ENCODE measurements at regions not wholly inside any gene's neighbourhood (a gene's known extent, or its start where the extent isn't known, plus 50 kb on each side); places are given as distances from the start of the nearest gene placed in this dataset.
"Not testable (repeated sequence)": the region's sequence is repeated elsewhere in the genome, so short reads cannot be mapped to it uniquely, and the experiment has no call there.

DNA sequence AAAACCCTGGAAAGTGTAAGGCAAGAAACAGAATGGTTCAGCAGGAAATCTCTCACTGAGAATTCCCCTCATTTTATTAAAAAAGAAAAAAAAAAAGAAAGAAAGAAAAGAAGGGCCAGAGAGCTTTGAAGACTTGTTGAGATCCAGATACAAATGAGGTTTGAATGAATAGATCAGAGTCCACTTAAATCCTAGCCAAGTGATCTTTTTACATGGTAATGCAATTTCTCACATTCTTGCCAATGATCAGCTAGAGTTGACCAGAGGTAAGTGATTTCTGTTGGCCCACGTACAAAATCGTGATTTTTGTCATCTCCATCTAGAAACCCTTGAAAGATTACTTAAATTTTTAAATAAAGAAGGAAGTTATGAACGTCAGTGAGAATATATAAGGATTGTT lies 261.5 kb upstream of the PCSK5 start:
- no peak for DNase-seq

DNA sequence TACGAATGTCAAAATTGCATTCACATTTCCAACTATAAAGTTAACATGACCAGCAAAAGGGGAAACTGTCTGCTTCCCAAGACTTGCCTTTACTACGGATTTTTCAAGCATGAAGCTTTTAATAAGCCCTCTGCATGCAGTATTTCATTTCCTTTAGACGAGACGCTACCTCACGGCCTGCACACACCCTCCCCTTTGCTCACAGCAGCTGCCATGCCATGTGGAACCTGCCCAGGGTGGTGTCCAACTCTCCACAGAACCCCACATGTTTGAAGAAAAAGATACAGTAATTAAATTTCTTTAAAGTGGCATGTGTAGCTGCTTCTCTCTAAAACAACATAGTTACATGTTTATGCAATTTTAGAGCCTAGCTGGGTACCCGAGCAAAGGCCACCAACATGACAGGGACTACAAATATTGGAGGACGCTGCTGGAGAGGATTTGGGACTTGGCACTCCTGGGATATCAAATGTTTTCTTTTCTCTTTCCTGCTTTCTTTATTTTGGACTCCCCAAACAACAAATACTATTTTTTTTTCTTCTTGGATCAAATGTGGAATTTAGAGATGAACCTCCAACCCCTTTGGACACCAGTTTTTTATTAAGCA lies 256.9 kb upstream of the PCSK5 start:
- no peak for DNase-seq

DNA sequence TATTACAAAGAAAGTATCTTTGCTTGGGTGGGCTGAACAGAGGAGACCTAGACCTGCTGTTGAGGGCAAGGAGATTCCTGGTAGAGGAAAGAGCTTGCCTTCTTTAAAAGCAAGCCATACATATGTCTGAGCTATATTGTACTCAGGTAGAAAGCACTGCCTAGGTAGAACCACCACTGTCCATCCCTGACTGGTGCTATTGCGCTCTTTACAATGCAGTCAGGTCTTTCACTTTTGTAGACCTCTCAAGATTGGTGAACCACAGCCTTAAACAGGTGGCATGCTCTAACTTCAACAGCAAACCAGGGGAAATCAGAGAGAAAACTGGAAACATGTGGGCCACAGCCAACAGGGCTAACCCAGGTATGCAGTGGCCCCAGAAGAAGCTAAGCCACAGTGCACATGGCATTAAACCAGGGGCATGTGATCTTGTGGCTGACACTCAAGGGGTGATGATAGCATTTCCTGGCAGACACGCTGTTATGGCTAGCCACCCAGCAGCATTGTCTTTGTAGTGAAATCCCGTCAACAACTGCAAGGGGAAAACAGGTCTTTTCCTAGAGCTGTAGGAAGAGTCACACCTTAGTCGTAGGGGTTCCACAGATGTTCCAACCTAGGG lies 253.9 kb upstream of the PCSK5 start:
- DNase-seq: no peak

DNA sequence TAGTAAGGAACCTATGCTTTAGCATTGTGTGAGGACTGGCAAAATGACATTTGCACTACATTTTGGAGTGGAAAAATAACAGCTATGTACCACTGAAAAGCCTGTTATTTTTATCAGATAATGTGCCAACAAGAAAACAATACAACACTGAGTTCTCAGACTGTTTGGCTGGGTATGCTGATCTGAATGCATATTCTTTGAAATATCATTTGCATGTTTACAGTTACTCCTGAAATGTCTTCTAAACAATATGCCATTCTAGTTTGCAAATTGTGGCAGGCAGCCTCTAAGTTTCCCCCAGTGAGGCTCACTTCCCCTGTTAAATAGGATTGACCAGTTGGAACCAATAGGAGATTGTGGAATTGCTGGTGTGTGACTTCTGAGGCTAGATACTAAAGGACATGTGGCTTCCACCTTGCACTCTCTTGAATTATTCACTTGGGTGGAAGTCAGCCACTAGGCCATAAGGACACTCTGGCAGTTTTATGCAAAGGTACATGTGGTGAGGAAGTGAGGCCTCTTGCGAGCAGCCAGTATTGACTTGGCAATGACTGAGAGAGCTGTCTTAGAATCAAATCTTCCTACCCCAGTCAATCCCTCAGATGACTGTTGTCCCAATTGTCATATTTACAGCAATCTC lies 250.4 kb upstream of the PCSK5 start:
- no peak for DNase-seq

DNA sequence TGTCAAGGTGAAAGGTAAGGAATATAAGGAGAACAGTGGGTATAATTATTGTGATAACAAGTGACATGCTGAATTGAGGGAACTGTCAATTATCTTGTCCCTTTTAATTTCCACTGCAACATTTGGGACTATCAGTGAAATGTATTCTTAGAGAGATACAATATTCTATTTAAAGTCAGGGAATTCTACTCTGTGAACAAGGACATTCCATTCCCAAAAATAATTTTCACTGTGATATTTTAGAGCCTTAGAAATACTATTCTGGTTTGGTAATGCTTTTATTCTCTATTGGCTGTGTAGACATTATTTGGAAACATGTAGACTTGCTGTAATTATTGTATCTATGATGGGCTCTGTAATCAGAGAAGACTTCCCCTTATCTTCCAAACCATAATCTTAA lies 248.0 kb upstream of the PCSK5 start:
- no peak for DNase-seq

DNA sequence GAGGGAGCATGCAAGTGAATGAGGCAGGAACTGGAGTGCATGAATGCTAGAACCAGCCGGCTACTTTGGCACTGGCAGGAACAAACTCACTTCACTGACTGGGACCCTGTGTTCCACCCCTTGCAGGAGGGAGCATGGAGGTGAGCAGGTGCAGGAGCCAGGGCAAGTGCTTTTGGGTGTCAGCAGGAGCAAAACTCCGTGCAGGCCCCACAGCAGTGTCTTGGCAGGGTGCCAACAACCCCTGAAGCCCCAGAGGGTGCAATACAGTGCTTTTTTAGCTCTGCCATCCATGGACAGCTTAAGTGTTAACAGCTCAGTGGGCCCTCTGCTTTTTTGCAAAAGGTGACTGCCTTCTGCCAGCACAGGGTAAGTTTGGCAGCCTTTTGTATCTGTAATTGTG lies 245.8 kb upstream of the PCSK5 start:
- no peak for DNase-seq

DNA sequence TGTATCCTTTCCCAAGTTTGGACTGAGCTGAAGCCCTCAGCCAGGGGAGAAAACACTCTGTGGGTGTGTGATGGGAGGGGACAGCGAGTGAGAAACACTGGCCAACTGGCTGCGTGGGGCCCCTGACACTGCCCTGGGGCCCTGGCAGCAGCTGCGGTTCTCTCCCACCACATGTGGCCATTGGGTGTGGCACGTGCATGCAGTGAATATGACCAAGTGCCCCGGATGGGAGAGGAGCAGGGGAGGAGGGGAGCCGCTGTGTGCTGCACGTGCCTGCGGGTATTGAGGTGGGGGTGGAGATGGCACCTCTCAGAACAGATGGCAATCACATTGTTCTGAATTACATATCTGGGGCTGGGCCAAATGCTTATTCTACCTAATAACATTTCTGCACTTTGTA lies 242.4 kb upstream of the PCSK5 start:
- DNase-seq: no peak

DNA sequence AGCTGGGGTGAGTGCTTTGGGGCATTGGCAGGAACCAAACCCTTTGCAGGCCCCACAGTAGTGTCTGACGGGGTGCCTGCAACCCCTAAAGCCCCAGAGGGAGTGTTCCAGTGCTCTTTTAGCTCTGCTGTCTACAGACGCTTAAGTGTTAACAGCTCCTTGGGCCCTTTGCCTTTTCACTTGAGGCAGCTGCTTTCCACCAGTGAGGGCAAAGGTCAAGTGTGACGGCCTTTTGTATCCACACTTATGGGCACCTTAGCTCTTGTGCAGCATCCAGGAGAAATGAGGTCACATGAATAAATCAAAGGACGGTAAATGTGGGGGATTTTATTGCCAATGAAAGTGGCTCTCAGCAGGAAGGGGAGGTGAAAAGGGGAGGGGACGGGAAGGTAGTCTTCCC lies 241.4 kb upstream of the PCSK5 start:
- DNase-seq: no peak

DNA sequence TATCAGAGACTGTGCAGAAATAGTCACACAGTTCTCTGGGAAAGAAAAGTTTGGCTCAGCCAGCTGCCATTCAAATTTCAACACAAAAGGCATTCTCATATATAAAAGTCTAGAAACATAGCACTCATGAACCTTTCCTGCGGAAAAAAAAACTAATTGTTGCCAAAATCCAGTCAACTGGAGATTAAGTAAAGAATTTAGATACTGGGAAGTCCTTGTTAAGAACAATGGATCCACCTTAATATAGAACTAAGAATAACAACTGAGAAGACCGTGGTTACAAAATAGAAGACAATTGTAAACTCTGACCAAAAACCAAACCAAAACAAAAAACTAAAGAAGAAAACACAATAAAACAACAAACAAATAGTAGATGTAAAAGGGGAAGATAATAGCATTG lies 238.8 kb upstream of the PCSK5 start:
- DNase-seq: no peak

DNA sequence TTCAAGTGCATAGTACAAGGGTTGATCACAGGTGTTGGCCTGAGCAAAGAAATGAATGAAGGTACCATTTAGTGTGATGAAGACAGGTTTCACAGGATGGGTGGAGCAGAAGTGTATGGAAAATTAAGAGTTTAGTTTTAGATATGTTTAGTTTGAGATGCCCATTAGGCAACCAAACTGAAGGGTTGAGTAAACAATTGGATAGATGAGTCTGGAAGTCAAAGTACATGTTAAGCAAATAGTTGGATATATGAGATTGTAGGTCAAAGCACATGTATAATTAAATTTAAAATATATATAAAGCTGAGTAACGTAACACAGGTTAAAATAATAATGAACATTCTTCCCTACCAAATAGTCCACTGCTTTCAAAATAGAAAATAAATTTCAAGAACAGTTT lies 237.1 kb upstream of the PCSK5 start:
- DNase-seq: no peak

DNA sequence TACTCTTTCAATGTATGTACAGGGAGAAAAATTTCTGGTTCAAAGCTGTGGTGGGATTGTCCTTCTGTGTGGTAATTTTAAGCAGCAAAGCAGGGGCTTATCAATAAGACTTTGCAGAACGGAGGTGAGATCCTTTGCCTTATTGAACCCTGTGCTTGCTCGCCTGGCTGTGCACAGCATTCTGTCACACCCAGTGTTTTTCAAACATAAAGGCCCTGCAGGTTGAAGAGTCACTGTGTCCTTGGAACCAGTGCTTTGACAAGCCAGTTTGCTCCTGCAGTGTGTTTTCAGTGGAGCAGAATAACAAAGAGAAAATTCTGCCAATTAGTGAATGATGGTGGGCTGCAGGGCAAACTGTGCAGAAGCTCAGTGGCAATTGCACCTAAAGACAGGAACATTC lies 236.7 kb upstream of the PCSK5 start:
- no peak for DNase-seq

DNA sequence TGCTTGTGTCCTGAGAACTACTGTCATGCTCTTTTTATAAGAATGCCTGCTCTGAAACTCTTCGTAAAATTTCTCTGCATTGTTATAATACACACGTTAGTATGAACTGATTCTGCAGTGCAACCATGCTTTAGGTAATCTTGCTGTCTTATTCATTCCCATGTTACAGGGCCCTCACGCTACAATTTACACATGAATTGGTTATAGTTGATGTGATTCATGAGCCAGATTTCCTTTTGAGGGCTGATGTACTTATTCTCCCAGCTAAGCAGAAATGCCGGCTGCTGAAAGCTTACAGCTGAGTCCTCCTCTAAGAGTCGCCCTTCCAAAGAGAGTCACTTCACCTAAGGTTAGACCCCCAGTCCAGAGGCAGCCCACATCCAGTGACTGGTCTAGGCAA lies 233.5 kb upstream of the PCSK5 start:
- no peak for DNase-seq

DNA sequence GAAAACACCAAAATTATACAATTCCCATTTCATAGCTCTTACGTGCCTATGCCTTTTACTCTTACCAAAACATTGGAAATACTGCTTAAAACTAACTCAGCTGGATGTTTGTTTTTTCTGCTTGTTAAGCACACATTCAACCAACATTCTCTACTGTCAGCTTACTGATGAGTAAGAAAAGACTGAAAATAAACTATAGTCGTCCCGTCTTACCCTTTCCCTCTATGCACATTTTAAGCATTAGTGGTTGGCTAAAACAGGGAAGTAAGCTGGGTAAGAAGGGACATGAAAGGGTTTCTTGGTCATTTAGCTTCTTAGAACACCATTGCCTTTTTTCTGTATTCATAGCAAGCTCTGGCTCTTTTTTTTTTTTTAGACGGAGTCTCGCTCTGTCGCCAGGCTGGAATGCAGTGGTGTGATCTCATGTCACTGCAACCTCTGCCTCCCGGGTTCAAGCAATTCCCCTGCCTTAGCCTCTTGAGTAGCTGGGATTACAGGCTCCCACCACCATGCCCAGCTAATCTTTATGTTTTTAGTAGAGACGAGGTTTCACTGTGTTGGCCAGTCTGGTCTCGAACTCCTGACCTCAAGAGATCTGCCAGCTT lies 232.1 kb upstream of the PCSK5 start:
- peak; percentile 27 for DNase-seq

DNA sequence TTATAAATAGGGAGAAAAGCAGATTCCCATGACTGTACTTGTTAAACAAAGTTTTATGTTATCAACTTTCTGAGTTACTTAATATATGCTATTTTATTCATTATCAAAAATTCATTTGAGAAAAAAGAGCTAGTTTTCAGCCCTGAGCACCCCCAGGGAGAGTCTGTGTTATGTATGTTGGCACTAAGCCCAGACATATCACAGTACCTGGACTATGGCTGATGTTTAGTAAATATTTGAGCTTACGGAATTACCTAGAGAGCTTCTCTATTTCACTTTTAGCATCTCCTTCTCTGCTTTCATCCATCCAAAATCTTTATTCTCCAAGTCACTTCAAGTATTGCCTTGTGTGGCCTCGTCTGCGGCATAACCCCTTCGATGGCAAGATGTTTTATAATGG lies 225.9 kb upstream of the PCSK5 start:
- DNase-seq: no peak

DNA sequence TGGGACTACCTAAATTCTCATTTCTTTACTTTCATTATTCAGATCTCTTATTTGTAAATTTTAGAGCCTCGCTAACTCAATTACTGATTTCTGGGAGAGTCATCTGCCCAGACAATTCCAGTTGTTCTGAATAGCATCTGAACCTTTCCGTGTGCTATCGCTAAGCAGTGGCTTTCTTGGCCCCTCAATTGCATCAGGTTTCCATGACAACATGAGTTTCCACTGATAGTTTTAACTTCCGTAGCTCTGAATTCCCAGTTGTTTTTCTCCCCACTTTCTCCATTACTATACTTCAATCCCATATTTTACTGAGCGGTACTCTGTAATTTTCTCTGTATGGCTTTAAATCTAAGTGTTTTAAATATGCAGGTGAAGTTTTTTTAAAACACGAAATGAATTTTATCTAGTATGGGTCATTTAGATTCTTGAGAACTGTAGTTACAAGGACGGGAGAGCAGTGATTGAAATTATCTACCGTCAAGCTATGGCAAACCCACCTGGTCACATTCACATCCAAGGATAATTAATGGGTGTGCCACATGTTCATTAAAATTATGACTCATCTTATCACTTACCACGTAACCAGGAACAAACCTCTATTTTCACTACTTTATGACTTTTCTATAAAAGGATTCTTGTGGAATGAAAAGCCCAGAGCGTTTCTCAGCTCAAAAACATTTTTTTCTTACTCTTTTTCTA lies 223.5 kb upstream of the PCSK5 start:
- no peak for DNase-seq

DNA sequence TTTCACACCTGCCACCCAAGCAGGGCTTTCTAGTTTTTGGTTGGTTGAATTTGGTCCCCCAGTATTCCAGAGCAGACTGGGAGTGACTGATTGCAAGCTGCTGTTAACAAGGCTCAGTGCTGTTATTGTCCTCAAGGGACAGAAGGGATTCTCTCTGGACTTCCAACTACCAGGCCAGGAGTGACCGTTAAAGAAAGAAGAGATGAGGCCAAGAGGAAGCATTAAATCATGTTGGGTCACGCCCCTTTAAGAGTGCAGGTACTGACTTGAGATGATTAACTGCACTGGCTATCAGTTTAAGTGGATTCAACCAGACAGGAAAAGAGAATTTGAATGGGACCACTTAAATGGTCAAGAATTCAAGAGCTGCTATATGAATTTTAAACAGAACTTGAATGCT lies 220.8 kb upstream of the PCSK5 start:
- DNase-seq: no peak

DNA sequence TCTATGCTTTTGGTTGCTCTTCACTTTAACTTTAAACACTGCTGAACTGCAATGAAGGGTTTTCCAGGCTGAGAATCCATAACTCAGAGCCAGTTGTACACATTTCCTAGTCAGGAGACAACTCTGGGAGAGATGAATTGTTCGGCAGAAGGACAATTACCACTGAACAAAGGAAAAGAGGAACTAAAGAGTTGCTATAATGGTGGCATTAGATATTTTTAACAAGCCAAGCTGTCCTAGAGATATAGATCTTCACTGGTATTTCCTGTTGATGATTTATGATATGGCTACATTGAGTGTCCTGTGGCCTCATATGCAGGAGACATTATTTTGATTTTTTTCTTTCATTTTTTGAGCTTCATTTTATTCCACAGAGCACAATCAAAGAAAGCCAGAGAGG lies 219.1 kb upstream of the PCSK5 start:
- DNase-seq: no peak

DNA sequence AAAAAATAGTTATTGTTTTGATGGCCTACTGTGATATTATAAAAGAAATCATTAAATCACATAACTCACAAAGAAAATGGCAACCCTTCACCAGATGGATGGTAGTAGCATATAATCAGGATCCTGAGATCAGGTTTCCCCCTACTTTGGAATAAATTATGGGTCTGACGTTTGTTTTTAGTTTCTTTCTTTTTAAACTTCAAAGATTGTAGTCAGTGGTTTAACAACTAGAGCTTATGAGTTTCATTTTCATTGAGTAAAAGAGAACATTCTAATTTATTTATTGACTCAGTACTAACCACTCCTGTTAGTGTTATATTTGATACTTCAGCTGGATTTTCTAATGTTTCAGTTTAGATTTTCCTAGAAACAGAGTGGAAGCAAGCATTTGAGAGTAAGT lies 218.0 kb upstream of the PCSK5 start:
- no peak for DNase-seq

DNA sequence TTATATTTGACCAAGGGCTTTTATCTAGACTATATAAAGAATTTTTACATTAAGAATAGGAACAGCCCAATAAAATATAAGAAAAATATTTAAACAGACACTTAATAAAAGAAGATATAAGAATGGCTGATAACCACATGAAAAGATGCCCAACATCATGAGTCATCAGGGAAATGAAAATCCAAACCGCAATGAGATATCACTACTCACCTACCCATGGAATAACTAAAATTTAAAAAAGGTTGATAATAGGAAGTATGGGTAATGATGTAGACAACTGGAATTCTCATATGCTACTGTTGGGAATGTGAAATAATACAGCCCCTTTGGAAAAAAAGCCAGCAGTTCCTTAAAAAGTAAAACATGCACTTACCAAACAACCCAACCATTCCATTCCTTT lies 206.9 kb upstream of the PCSK5 start:
- peak; percentile 23 for DNase-seq

DNA sequence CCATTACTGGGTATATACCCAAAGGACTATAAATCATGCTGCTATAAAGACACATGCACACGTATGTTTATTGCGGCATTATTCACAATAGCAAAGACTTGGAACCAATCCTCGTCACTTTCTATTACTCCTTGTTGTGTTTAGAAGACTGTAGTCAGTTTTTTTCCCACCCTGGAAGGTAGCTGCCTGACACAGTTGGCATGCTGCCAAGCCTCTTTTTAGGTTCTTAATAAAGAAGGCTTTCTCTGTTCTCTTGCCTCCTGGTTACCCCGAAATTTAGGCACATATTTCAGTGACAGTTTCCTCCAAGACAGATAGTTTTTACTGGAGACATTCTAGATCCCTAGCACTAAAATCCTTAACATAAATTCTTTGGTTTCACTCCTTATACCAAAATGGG lies 205.4 kb upstream of the PCSK5 start:
- DNase-seq: no peak

DNA sequence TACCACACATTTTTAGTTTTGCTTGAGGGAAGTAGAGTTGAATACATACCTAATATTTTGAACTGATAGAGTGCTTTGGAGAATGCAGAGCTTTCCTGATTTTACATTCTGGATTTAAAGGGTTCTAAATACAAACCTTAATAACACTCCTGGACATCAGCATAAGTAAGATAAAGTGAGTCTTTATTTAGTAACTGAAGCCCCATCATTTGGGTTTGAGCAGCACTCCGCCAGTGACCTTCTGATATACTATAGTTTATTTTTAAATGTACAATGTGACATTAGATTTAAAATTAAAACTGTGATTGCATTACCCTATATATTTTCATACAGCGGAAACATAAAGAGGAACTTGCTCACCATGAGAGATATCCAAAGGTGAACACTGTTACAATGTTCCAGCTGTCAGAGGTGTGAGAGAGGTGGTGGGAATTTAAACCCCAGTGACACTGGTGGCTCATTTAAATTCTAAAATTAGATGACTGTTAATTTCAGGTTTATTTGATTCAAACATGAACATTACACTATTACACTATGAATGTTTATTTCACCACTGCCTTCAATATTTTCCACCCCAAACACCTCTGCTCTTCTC lies 203.0 kb upstream of the PCSK5 start:
- DNase-seq: no peak

DNA sequence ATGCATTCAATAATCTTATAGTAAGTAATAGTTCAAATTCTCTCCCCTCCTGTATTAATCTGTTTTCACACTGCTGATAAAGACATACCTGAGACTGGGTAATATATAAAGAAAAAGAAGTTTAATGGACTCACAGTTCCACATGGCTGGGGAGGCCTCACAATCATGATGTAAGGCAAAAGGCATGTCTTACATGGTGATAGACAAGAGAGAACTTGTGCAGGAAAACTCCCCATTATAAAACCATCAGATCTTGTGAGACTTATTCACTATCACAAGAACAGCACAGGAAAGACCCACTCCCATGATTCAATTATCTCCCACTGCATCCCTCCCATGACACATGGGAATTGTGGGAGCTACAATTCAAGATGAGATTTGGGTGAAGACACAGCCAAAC lies 199.9 kb upstream of the PCSK5 start:
- not testable (repeated sequence) for DNase-seq

DNA sequence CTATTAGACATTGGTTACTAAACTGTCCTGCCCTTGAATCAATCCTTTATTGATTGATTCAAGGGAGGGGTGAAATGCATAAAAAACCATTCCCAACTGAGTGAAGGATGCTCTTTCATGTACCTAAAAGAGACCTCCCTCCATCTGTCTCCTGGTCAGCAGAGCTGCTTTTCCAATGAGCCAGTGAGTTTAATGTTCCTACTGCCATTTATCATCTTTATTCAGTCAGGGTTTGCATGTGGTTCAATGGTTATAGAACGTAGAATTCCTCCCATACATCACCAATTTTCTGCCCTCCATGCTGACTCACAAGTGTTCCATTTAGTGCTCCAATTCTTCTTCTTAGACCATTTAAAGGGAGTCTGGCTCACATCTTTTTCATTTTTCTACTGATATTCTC lies 199.1 kb upstream of the PCSK5 start:
- no peak for DNase-seq
